Inflammatory macrophage (primary cell): ENCODE measurements at regions not wholly inside any gene's neighbourhood (a gene's known extent, or its start where the extent isn't known, plus 50 kb on each side); places are given as distances from the start of the nearest gene placed in this dataset.

Experiments used
- DNase-seq, 2 donors: peaks; one replicate each; pipeline ENCODE4 v3.0.0-alpha.2; 2020 to 2022

DNA sequence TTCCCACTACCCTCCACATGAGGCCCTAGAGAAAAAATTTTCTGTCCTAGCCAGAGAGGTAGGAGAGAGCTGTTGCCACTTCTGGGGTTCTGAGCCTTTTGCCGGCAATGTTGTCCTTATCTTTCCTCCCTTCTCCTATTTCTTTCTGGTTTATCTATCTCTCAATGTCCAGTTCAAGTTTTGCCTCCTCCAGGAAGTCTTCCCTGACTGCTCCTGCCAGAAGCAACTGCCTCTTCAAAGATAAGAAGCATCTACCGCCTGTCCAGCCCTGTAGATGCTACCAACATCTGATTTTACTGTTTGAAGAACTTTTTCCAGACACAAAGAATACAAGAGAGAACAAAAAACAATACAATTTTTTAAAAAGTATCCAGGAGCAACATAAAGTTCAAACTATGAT, 220.8 kb upstream of the KLHL29 start:
- DNase-seq = no peak

DNA sequence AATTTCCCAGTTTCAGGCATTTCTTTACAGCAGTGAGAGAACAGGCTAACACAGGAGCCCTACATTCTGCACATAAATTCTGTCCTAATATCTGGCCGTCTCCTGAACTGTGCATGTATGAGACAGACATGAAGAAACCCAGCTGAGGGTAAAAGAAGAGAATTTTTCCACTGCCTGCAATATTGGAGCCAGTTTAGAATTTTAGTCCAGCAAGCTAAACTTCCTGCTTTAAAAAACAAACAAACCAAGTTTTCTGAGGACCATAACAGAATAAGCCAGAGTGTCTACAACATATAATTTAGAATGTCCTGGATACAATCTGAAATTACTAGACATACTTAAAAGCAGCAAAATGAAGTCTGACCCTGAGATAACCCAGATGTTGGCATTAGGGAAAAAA, 215.1 kb upstream of the KLHL29 start:
- DNase-seq = no peak

DNA sequence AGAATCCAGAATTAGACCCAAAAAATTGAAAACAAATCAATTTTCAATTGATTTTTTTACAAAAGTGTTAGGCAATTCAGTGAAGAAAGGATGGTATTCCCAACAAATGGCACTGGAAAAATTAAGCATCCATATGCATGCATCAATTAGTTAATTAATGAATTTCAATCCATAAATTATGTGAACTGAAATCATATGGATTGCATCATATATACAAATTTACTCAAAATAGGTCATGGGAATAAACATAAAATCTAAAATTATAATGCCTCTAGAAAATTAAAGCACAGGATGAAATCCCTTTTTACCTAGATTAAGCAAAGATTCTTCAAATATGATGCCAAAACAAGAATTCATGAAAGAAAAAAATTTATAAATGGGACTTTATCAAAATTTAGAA, 213.9 kb upstream of the KLHL29 start:
- DNase-seq = no peak

DNA sequence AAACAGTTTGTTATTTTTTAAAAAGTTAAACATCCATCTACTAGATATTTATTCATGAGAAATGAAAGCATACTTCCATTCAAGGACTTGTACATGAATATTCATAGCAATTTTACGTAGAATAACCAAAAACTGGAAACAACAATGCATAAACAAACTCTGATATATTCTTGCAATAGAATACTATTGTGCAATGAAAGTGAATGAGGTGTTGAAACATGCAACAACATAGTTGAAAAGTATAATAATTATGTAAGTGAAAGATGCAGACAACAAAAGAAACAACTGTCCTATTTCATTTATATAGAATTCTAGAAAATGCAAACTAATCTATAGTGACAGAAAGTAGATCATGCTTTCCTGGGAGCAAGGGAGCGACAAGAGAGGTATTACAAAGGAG, 206.6 kb upstream of the KLHL29 start:
- no peak for DNase-seq

DNA sequence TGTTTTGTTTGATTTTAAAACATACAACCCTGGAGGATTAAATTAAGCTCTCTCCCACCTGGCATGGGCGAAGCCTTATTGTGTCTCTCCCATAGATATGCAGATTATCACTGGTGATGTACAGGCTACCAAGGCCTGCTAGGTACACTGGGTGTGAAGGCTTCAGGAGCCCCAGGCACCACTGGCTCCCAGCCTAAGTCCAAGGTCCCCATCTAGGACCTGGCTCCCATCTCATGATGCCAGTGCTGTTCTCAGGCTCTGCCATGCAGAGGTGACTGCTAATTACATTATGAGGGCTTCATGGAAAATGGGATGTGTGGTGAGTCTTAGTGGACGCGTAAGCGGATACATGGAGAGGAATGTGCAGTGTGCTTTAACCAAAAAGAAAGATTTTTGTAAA, 201.2 kb upstream of the KLHL29 start:
- no peak for DNase-seq

DNA sequence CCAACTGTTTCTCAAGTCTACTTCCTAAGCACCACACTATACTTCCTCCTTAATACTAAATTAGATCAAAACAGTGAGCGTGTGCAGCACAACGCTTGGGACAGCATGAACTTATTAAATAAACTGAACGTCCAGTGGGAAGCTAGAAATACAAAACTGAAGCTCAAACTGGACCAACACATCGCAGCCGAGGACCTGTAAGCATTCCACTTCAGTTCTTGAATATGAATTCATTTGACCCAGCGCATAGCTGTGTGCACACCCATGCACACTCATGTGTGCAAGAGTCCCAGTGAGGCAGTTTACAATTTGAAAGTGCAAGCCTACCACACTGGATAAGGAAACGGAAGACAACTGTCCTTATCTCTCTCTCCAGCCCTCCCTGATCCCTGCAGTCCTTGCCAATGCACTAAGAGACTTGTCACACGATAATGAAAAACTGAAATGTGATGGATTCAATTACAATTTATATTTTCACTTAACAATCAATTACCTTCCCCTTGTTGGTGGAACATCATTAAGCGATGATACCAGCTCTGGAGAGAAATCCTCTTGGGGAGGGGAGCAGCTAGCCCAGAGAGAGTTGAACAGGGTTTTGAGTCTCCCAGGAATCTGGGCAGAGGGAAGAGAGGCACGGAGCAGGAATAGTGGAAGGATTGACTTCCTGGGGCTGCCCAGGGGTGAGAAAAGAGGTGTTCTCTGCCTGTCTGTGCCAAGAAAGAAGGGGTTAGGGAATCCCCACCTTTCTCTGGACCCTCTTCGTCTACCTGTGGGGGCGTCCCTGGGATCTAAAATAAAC, 186.5 kb upstream of the KLHL29 start:
- no peak for DNase-seq

DNA sequence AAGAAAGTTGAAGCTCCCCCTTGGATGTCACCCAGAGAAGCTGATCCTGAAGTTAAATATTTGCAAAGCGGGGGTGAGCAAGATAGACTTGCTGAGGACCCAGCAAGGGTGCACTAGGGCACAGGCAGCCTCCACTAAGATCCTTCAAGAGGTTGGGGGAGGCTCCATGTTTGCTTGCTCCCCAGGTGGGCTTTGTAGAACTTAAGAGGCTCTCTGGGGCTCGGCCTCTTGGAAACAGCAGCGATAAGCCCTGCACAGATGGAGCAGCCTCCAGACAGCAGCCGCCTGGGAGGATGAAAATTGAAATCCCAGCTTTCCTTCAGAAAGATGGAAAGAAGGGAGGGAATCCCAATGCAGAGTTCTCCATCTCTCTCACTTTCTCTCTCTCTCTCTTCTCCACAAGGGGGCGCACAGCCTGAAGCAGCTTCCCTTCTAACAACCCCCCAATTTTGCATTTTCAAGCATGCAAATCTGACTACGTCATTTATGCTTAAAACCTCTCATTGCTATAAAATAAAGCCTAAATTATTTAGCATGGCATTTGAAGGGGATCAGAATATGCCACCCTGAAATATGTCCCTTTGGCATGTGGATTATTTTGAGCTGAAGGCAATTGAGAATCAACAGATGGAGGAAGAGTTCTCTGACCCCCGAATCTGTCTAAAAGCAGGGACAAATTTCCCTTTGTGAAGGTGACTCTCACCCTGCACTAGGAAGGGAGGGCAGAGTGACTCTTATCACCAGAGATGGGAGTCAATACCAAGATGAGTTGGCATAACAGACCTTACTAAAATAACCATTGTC, 185.7 kb upstream of the KLHL29 start:
- no peak for DNase-seq

DNA sequence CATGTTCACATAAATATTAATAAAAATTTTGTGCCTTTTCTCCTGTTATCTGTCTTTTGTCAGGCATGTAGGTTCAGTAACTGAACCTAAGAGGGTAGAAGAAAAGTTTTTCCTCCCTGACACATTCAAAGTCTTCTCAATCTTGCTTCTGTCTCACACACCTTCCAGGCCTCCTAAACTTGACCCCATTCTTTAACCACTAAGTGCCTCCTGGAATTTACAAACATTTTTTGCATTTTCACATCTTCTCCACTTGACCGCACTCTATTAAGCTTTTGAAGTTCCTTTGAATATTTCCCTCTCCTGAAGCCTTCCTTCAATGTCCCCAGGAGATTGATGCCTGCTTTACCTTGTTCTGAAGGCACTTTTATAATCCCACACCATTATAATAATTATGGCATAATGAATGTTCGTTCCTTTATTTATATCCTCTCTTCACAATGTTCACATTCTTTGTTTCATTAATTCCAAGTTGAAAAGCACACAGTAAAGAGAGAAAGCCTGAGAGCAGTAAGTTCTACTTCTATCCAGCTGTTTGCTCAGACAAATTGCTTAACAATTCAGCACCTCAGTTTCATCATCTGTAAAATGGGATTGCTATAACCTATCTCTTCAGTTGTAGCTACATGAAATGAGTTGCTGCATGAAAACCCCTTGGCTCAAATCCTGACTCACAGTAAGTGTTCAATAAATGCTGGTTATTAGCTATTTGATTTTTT, 184.8 kb upstream of the KLHL29 start:
- no peak for DNase-seq

DNA sequence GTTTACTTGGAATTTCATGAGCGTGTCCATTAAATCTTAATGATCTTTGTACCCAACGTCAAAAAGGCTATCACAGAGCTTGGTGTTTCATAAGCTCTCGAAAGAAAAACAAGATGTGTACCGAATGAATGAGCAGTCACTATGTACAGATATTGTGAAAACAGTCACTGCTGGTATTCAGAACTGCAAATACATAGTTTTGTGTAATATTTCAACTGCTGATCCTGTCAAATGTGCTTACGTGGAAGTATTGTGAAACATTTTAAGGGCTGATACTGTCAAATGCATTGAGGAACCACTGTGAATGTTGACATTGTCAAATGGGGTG, 184.2 kb upstream of the KLHL29 start:
- peak in 1 of 2 donors; percentile 7 for DNase-seq

DNA sequence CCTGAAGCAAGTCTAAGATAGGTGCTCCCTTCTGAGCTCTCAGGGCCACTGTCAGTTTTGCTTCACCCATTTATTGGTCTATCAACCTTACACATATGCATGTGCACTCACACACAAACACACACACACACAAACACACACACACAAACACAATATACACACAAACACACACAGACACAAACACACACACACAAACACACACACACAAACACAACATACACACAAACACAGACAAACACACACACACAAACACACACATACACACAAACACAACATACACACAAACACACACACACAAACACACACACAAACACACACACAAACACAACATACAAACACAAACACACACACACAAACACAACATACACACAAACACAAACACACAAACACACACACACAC, 181.6 kb upstream of the KLHL29 start:
- no peak for DNase-seq

DNA sequence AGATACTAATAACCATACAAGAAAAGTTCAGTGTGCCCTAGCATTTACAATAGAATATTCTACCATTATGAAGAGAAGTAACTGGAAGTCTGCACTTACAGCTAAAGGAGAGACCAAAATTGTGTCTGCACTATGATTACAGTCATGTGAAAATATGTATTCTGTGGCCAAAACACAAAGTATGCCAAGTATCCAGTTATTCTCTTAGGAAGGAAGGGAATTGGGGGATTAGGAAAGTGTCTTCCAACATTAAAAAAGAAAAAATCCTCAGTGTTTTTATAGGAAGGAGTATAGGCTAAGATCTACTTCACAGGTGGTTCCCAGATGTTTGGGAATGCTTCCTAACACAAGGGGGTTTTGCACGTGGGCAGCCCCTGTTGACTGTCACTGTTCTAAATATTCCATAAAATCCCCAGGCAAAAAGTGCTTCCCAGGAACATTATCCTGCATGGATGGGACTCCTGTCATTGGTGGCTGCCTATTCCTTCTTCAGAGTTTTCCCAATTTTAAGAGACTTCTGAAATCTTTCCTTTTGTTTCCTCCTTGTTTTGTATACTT, 180.2 kb upstream of the KLHL29 start:
- no peak for DNase-seq

DNA sequence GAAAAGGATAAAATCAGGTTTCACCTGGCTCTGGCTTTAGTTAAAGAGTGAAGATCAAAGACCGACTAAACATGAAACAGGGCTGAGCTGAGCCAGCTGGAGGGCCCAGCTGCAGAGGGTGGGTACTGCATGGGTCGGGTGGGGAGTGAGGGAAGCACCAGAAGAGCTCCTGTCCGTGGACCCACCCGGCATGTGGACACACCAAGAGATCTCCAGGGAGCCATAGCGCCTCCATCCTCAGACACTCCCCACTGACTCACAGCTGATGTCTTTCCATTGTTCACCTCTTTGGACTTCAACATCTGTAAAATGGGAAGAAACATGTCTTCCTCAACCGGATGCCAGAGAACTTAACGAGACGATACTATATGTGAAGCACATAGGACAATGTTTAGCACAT, 178.3 kb upstream of the KLHL29 start:
- DNase-seq = no peak

DNA sequence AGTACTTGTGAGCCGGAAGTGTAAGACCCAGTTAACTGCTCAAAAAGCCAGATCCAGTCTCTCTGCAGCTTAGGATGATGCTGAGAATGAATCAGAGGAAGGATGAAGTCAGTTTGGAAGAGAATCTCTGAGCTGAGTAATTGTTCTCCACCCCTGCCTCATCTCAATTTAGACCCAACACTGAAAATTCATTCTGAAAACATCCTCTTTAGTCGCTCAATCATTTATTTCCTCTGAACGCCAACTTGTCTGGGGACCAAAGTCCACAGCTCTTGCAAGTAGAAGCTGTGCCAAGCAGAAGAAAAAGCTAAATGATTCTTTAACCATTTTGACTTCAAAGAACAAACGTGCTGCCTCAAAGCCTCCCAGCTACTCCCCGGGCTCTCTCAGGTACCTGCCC, 177.1 kb upstream of the KLHL29 start:
- no peak for DNase-seq

DNA sequence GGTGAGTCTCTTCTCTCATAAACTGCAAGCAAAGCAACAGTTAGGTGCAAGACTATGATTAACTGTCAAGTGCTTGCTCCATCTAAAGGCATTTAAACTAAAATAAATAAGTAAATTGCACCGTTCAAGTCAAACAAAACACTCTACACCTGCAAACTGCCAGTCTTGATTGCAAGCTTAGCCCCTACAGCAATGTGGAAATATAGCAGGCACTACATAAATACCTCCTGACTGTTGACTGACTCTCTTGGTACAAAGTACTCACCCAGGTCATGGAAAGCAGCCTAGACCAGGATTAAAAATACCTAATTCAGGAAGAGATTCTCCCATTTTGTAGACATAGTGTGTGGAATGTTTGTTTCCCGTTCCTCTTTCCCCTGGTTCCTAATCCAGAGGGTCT, 176.6 kb upstream of the KLHL29 start:
- DNase-seq = no peak

DNA sequence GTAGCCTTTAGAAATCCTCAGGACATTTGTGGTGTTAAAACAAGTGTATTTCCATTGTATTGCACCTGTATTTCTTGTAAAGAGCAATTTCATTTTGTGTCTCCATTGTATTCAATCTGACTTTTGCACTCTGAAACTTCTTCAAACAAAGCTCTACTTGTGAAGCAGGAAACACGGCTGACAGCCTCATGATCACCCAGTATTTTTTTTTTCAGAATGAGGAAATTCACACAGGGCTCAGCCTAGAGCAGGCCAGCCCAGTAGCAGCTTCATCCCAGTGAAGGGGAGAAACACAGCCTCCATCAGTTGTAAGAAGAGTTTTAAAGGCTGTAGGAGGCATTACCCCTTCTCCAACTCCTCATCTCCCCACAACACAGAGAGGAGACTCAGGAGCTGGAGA, 175.9 kb upstream of the KLHL29 start:
- peak in 1 of 2 donors; percentile 3 for DNase-seq

DNA sequence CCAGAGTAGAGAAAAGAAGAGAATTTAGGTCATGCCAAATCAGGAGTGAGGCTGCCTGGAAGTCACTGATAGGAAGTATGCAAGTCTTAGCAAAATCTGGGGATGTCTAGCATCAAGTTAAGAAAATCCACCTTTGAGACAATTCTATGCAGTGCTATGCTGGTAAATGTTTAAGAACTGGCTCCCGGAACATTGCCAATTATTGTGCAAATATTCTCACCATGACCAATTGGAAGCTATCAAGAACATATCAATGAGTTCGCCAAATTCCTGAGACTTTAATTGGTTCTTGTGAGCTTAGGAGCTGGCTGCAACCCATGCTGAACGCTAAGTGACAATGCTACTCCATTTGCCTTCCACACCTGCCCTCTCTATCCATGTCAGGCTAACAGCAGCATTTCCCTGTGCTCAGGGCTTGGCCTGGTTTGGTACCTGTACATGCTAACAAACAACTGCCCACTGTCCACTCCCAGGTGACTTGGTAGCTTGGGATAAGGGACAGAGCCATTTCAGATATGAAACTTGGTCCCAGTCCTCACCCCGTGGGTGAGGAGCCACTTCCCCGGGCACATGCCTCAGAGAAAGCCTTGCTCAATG, 172.9 kb upstream of the KLHL29 start:
- DNase-seq = no peak

DNA sequence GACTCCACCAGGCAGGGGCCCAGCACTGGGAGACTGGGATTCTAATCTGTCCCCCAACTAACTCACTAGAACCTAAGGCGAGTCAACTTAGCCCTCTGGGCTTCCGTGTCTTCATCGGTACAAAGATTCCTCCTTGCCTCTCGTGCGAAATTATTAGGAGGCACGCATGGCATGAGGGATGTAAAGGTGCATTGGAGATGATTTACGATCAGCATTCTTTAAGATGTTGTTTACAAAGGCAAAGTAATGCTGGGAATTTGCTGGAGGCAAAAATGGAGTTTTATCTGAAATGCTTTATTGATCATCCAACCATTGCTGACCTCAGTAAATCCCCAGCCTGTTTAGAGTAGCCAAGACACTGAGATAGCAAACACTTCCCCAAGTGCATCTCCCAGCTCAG, 171.8 kb upstream of the KLHL29 start:
- DNase-seq = no peak

DNA sequence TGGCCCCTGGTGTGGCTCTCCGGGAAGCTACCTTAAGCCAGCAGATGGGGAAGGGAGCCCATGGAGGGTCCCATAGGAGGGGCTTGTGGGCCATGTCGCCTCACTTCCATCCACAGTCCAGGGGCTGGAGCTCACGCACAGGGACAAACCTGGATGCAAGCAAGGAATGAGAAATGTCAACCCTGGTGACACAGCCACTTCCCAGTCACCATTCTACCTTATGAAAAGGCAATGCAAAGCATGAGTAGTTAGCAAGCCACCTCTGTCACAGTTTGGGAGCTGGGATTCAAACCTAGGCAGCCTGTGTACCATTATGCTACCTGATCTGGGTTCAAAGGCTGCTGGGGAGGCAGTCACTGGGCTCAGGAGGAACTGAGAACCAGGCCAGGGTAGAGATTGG, 170.0 kb upstream of the KLHL29 start:
- DNase-seq = no peak

DNA sequence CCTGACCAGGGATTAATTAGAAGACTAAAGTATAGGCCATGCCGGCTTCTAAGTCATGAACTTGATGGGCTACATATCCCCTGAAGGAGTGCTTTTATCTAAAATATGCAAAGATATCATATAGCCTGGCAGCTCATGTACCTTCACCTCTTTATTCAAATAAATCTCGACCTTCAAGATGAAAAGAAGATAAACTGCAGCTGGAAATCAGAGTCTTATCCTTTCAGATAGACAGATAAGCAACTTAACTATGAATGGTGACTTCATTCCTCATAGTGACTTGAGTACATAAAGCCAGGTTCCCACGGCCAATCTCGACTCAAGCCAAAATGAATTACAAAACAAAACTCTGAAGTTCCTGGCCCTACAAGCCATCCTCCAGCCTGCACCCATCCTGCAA, 165.3 kb upstream of the KLHL29 start:
- no peak for DNase-seq

DNA sequence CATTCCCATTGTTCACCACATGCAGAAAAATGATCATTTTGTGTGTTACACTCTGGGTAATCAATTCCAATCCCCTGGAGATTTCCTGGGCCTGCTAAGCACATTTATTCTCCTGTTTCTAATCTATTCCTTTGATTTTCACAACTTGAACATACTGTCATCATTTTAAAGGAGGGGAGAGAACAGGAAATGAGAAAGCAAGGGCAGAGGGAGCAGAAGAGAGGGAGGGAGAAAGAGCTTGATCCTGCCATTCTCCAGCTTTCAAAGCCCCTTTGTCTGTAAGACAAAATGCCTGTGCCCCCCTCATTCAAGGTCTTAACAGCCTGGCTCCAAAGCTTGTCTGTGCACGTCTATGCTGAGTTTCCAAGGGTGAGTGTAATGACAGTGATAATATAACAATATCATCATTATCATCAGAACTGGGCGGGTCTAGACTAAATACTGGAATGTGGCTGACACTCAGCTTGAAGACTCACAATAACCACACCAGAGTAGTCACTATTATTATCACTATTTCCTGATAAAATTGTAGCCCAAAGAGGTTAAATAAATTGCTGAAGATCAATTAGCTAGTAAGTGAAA, 164.4 kb upstream of the KLHL29 start:
- DNase-seq = no peak

DNA sequence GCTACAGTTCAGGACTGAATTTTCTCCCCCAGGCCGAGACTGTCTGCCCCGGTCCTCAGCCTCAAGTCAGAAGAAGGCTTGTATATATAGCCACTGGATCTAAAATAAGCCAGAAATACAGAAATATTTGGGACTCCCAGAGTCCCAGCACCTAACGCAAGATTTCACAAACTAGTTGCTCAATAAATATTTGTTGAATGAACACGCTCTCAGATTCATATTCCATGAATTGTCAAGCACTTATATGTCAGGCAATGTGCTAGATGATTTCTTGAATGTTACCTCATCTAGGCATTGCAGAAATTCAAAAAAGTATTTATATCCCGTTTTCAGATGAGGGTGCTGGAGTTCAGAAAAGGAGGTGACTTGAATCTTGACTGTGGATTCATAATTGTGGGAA, 163.7 kb upstream of the KLHL29 start:
- DNase-seq = no peak

DNA sequence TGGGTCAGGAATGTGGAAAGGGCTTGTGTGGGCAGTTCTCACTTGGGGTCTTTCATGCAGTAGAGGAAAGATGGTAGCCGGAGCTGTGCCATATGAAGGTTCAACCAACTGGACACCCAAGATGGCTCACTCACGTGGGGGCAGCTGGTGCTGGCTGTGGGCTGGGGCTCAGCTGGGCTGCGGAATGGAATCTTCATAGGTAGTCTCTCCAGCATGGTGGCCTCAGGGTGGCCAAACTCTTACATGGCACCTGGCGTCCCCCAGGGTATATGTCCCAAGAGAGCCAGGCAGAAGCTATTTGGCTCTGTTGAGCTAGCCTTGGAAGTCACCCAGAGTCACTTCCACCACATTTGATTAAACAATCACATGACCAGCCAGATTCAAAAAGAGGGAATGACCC, 163.1 kb upstream of the KLHL29 start:
- DNase-seq = no peak

DNA sequence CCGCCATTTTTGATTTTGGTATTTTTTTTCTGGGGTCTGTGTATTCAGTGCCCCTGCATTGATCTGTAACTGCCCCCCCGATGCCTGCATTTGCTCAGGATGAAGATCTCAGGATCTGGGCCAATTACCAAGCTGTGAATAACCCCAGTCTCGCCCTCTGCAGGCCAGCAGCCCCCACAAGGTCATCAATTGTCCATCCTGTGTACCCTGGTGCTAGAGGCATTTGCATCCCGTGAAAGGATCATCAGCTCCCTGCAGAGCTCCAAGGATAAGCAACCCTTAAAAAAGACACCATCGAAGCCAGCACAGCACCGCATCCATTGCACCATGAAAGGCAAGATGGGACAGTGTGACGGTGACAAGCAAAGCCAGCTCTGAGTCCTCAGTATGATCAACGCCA, 154.1 kb upstream of the KLHL29 start:
- DNase-seq = no peak
